ENCODE measurements at regions not wholly inside any gene's neighbourhood (a gene's known extent, or its start where the extent isn't known, plus 50 kb on each side); places are given as distances from the start of the nearest gene placed in this dataset.

- TF ChIP-seq RCOR1 (IDR thresholded peaks at IDR 0.05; ENCODE audit: insufficient replicate concordance, low read length) (no peak), CTCF (conservative IDR thresholded peaks at IDR 0.05; ENCODE audit: low read depth, low read length) (no peak), BHLHE40 (IDR thresholded peaks at IDR 0.05; ENCODE audit: low read depth, low read length) (no peak), MAFK (IDR thresholded peaks at IDR 0.05; ENCODE audit: low read depth, low read length) (no peak), RFX5 (IDR thresholded peaks at IDR 0.05; ENCODE audit: low read depth, low read length) (no peak), CHD1 (IDR thresholded peaks at IDR 0.05; ENCODE audit: low read depth, low read length) (no peak), RAD21 (IDR thresholded peaks at IDR 0.05; ENCODE audit: low read length) (no peak), POLR2A (IDR thresholded peaks at IDR 0.05; ENCODE audit: low read depth, low read length) (no peak), MAZ (IDR thresholded peaks at IDR 0.05; ENCODE audit: borderline replicate concordance, low read depth, low read length) (no peak)
Measured at GRCh38 chr4:184540307-184540706, 66.0 kb upstream of the IRF2 start.
